HG02623 (cell line): ENCODE measurements at regions not wholly inside any gene's neighbourhood (a gene's known extent, or its start where the extent isn't known, plus 50 kb on each side); places are given as distances from the start of the nearest gene placed in this dataset.
"Not testable (repeated sequence)": the region's sequence is repeated elsewhere in the genome, so short reads cannot be mapped to it uniquely, and the experiment has no call there.

Experiments used
- ATAC-seq: cut with Tn5 transposase; IDR thresholded peaks from one replicate; pipeline ENCODE4 v1.9.1; 2021; ENCODE audit warnings: moderate library complexity; ENCODE audit not compliant: unreplicated experiment

DNA sequence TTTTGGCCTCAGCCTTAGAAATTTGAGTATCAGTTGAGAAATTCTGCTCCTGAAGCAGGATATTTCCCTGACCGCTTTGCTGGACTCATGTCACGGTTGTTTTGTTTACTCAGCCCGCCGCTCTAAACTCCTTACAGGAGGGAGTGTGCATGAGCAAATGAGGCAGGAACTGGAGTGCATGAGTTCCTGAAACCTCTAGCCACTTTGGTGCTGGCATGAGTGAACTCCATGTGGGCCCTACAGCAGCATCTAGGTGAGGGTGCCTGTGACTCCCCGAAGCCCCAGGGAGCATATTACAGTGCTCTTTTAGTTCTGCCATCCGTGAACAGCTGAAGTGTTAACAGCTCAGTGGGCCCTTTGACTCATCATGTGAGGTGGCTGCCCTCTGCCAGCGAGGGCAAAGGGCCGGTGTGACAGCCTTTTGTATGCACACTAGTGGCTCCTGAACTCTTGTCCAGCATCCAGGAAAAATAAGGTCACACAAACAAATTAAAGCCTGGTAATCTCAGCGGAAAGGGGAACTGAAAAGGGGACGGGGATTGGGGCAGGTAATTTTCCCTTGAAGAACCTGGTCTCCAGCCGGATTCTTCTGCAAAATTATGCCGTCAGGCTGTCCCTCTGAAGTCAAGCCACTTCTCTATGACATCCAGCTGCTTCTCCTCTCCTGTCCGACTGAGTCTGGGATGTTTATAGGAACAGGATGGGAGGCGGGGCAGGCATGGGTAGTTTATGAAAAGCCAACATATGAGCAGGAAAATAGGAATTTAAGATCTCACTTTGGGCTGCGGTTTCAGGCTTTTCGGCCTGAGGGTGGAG lies 1668.7 kb downstream of the SUCLG1 start:
- ATAC-seq = no peak

DNA sequence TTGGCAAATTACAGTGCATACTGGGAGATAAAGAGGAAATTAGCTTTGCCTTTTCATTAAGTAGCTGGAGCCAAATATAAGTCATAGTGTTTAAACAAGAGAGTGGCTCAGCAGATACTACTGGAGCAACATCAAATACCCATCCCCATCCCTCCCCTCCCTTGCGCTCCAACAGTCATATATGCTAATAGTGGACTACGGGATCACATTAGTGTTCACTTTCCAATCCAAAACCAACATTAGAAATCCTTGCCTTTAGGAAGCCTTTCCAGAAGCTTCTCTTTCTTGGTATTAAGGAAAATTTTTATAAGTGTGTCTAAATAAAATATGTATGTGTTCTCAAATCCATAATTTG lies 1669.3 kb downstream of the SUCLG1 start:
- ATAC-seq = no peak

DNA sequence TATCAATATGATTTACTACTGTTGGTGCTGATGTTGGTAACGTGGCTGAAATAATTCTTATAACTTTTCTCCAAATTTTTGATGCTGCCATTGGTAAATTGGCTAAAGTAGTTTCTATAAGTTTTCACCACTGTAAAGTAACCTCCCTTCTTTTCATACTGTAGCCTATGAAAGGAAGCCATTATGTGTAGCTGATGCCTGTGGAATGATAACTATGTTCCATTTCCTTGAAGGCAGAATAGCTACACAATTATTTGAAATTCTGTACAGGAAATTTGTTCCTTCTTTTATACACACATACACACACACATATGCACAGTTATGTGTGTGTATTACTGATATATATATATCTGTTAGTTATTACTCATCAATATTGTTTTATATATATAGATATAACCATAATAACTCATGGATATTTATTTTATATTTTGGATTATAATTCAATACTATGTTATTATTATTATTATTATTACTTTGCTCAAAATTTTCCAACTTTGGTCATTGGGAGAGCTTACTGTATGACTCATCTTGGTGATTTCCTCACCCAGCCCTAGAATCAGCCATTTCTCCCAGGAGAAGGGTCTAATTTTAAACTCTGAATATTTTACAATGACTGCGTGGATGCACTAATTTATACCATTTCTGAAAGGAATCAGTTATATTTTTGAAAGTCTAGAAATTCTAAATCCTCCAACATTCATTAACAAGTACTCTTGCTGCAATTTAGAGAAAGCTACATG lies 1677.7 kb downstream of the SUCLG1 start:
- no peak for ATAC-seq

DNA sequence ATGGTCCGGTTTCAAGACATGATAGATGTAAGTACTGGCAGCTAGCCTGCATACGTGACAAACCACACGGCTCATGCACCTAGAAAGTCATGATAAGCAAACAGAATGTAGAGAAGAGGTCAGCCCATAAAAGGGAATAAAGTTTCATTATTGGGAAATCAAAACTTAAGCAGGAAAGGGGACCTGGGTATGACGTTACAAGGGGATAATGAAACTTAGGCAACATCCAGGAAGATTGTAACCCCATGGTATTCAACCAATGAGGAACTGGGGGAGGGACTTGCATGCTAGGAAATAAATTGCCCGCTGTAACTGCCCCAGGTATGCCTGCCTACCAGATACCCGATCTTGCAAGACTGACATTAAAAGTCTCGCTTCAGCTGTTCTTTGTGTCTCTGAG lies 1679.0 kb downstream of the SUCLG1 start:
- no peak for ATAC-seq

DNA sequence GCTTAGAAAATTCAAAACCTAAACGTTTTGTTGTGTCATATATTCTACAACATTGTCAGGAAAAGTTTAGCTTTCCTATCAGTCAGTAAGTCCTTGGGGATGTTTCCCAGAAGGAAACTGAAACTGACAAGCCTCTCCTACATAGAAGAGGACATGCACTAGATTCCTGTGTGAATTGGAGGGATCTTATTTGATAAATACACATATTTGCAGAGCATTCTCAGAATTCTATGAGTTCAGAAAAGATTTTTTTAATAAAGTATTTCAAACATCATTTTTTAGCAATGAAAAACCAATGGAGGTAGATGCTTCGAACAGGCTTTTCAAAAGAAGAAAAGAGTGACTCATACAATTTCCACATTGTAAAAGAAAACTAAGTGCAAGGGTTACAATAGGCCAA lies 1706.7 kb downstream of the SUCLG1 start:
- ATAC-seq = no peak

DNA sequence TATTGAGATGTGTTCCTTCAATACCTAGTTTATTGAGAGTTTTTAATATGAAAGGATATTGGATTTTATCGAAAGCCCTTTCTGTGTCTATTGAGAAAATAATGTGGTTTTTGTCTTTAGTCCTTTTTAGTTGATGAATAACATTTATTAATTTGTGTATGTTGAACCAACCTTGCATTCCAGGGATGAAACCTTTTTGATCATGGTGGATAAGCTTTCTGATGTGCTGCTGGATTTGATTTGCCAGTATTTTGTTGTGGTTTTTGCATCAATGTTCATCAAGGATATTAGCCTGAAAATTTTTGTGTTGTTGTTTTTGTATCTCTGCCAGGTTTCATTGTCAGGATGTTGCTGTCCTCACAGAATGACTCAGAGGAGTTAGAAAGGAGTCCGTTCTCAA lies 1710.4 kb downstream of the SUCLG1 start:
- no peak for ATAC-seq

DNA sequence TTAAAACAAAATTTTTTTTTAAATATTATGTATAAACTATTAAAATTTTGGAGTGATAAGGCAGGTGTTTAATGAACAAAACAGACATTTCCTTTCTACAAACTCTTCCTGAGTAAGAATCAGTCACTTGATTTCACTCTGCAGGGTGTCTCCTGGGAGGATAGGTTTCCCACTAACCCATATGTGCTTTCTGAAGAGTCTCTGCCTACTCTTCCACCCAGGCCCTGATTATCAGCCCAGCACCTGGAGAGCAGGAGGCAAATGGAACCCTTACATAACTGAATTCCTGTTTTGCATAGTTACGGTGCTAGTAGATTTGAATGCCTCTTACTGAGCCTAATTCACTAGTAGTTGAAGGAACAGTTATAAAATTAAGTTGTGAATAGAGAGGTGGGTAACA lies 1718.6 kb downstream of the SUCLG1 start:
- ATAC-seq = no peak

DNA sequence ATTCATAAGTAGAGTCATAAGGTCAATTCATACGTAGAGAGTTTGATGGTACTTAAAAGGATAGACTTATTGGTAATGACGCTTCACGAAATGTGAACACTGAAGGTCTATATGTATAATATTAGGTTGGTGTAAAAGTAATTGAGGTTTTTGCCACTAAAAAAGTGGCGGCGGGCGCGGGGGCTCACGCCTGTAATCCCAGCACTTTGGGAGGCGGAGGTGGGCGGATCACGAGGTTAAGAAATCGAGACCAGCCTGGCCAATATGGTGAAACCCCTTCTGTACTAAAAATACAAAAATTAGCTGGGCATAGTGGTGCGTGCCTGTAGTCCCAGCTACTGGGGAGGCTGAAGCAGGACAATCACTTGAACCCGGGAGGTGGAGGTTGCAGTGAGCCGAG lies 1721.1 kb downstream of the SUCLG1 start:
- not testable (repeated sequence) for ATAC-seq

DNA sequence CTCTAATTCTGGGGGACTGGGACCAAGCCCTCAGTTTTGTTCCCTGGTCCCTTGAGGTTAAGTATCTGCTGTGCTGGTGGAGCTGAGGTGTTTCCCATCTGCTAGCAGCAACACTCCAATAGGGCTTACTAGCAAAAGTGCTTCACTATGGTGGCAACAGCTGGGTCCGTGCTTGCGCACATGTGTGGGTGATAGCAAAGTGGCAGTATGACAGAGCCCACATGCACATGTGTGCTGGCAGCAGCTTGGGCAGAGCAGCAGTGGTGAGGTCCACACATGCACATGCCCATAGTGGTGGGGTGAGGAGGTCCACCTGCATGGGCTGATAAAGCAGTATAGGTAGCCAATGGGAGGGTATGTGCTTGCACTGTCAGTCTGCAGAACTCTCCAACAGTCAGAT lies 1723.7 kb downstream of the SUCLG1 start:
- no peak for ATAC-seq

DNA sequence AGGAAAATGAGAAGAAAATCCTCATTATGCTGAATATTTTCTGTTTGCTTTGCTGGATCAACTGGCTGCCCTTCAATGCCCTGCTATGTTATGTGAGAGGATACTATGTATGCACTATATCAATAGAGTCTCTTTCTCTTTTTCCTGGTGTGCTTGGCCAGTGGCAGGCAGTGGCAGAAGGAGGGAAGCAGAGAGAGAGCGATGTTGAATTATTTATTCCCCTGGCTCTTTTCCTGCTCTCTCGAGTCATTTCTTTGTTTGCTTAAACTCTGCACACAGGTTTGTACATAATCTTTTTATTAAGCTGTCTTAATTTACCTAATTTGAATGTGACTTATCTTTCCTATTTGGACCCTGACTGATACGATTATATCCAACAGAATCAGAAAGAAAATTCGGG lies 1727.3 kb downstream of the SUCLG1 start:
- ATAC-seq = no peak

DNA sequence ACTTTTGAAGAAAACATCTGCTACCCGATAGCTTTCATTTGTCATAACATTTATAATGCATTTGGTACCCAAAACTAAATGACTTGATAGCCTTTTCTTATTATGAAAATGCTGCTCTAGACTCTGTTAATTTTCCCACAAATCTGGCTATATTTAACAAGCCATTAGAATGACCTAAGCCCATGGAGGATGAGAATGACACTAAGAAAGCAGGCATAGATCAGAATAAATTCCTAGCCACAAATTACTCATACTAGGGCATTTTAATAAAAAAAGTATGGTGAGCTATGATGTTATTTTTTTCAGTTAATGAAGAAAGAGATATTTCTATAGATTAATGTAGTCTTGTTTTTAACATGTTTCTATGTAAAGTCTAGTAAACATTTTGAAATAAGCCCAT lies 1728.3 kb downstream of the SUCLG1 start:
- no peak for ATAC-seq

DNA sequence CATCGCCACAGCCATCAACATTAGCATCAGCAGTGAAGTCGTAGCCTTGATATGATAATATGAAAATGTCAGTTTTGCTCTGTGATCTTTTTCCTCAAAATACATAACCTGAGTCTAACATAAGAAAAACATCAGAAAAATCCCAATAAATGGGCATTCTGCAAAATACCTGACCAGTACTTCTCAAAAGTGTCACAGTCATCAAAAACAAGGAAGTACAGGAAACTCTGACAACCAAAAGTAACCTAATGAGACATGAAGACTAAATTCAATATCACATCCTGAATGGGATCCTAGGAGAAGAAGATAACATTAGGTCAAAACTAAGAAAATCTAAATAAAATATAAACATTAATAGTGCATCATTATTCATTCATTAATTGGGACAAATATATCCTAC lies 1731.0 kb downstream of the SUCLG1 start:
- no peak for ATAC-seq

DNA sequence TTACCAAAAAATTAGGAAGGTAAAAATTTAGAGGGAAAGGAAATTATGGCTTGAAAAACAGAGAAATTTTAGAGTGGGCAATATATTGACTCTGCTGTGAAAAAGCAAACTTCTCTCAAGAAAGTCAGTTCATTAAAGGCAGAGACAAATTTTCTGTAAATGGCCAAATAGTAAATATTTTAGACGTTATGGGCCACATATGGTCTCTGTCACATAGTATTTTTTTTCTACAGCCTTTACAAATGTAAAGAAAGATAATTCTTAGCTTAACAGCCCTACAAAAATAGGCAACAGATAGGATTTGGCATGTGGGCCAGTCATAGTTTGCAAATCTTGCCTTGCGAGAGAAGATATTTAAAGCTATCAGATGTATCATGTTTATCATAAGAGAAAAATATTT lies 1750.4 kb downstream of the SUCLG1 start:
- no peak for ATAC-seq

DNA sequence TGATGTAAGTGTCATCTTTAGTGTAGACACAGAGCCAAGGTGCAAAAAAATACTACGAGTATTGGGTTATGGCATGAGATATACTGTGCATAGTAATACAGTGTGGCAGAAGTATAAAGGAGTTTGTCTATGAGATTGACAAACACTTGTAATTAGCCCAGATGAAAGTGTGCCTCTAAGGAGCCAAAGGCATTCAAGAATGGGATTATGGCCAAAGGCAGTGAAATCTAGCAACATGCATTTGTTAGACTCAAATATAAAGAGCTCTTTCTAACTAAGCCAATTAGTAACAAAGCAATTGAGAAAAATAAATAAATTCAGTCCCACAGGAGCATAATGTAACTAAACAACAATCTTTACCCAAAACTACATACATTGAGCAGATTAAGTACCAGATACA lies 1761.8 kb downstream of the SUCLG1 start:
- ATAC-seq = no peak

DNA sequence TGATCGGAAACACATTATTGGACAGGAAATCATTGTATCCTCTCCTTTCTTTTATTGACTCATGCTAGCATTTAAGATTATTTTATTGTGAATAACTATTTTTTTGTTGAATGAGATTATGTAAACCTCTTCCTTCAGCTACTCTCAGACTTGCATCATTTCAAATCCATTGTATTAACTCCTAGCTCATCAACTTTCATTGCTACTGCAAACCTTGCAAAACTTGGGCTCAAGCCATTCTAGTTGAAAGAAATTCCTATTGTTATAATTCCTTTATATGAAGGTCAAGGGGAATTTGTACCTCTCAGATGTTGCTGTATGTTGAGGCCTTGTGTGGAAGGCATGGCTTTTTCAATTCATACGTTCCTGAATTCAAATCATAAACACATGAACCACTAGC lies 1764.6 kb downstream of the SUCLG1 start:
- no peak for ATAC-seq

DNA sequence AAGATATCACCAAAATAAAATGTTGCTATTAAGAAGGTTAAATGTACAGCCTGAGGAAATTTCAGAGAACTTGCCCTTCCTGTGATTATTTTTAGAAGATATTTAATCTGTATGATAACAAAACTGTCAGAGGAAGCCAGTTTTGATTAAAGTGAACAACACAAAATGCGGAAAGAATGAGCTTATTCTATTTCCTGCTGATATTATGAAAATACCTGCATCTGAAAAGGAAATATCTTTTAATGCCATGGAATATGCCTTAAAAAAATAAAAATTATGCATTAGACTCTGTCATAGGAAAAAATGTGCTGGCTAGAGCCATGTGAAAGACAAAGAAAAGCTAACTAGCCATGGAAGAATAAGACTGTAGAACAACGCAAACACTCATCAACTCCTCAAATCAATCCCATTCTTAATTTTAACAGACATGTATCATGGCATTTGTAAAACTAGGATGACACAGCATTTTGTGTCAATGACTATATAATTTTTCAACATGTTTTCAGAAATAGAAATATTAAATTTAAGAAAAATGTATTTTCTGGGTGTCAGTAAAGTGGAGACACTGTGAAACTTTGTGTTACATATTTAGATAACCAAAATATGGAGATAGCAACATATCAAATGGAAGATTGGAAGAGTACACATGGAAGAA lies 1768.2 kb downstream of the SUCLG1 start:
- ATAC-seq = no peak

DNA sequence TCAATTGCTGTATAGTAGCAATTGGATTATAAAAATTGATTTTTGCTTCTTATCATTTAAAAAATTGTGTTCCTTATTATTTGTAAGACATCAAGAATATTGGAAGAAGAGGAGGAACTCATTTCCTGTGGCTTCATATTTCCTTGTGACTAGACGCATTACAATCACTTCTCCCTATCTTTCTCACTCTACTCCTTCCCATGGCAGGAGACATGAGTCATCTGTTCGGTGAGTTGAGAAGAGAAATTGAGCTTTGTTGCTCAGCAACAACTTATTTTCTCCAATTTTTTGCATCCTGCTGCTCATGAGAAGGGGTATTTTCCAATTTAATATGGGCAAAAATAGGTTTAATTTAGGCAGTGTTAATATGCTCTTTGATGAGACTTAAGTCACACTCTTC lies 1783.9 kb downstream of the SUCLG1 start:
- no peak for ATAC-seq

DNA sequence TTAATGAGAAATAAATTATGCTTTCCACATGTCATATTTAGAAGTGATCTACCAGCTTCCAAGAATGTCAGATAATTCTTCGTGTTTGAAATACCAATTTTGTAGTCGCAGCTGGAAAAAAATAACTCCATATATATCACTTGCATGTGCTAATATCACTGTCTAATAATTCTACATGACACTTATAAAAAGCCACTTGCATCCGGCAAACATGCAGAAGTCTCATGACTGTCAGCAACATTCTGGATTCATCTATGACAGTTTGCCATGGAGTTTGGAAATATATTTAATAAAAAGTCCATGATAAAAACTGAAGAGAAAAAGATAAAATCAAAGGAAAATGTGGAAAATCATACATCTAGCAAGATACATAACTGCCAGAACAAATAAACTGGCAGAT lies 1784.4 kb downstream of the SUCLG1 start:
- ATAC-seq = no peak

DNA sequence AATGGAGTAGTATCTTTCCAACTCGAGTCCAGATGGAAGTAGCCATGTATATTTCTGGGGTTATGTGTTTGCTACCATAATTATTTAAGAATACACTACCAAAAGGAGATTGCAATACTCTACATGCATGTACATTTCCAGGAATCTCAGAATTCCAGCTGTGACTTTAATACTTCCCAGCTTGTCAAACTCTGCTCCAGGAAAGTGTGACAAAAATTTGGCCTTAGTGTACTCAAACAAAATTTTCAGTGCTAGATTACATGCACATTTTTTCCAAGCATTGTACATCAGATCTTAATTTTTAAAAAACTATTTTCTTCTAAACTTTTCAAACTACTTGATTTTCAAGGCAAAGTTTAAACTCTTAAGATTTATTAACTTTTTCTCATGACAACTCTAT lies 1791.6 kb downstream of the SUCLG1 start:
- no peak for ATAC-seq

DNA sequence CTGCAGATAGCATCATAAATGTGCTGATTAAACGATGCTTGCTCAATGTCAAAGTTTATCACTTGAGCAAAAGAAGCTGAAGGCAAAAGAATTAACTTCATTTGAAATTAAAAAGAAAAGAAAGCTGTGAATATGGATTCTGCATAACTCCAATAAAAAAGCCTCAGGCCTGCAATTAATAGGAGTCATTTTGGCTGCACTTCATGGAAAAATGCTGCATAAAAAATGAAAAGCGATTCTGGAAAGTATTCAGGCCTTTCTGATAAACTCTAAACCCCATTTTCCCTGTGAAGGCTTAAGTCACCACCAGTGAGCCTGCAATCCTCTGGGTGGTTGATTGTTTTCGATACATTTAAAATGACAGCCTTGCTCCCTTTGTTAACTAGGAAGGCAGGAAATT lies 1793.4 kb downstream of the SUCLG1 start:
- no peak for ATAC-seq

DNA sequence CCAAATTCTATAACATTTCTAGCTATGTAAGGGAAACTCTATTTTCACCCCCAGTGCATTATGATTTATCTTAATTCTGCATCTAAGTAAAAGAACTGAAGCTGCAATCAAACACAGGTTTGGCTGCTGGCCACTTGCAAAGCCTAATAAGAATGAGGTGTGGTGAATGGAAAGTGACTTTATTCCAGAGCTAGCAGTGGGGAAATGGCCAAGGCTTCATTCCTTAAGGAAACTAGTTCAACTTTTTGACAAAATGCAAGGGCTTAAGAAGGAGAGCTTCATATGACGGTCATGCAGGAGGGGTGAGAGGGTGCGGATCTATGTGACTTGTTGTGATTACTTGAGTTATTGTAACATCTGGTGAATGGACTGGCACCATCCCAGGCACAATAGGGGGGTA lies 1802.0 kb downstream of the SUCLG1 start:
- no peak for ATAC-seq

DNA sequence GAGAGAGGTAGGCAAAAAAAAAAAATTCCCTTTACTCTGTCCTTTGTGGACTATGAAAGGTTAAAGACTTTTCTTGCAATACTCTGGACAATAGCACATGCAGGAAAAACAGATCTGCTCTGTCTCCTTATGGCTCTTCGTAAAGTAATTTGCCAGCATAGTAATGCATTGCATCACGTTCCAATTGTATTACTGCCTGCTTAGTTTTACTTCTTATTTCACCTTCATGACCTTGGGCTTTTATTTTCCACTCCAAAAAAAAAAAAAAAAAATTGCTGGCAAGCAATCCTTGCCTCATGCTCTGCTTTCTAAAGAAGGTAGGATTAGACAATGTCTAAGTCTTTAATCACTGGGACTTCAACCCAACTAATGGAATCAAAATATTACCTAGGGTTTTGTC lies 1802.7 kb downstream of the SUCLG1 start:
- no peak for ATAC-seq
